WTC11 (cell line): ENCODE measurements at regions not wholly inside any gene's neighbourhood (a gene's known extent, or its start where the extent isn't known, plus 50 kb on each side); places are given as distances from the start of the nearest gene placed in this dataset.

Experiments
- ATAC-seq: fragments of 200-7000 bp; cut with Tn5 transposase; 2 replicates; pipeline ENCODE4 v1.10.0; 2021; ENCODE audit warnings: mild to moderate bottlenecking, moderate library complexity
- CTCF ChIA-PET: fragments of 300-600 bp; sonication (Branson Sonifier 250); formaldehyde crosslinking; loops from one replicate; lab custom pipeline; 2021; ENCODE audit warnings: antibody characterized with exemption; lab: Charles Lee
- POLR2A ChIA-PET: fragments of 350-600 bp; sonication (Branson Sonifier 250); formaldehyde crosslinking; loops from one replicate; lab custom pipeline; 2021; ENCODE audit warnings: antibody characterized with exemption; lab: Charles Lee
- DNase-seq: peaks from one replicate; pipeline ENCODE4 v3.0.0; 2021; ENCODE audit warnings: low spot score
- H3K27ac Mint-ChIP-seq: 2 replicates; pipeline ENCODE4 v1.8.0; 2021; ENCODE audit warnings: mixed read lengths
- H3K27me3 Mint-ChIP-seq: 2 replicates; pipeline ENCODE4 v1.8.0; 2021; ENCODE audit warnings: low read depth, mild to moderate bottlenecking, moderate library complexity, mixed read lengths
- H3K36me3 Mint-ChIP-seq: 2 replicates; pipeline ENCODE4 v1.8.0; 2021; ENCODE audit warnings: mixed read lengths
- H3K4me1 Mint-ChIP-seq: 2 replicates; pipeline ENCODE4 v1.8.0; 2022; ENCODE audit warnings: mixed read lengths
- H3K4me3 Mint-ChIP-seq: 2 replicates; pipeline ENCODE4 v1.8.0; 2021; ENCODE audit warnings: mild to moderate bottlenecking, moderate library complexity, mixed read lengths
- H3K9me3 Mint-ChIP-seq: 2 replicates; pipeline ENCODE4 v1.8.0; 2021; ENCODE audit warnings: mixed read lengths
- GABPB1 ChIP-seq: sonication (generic); formaldehyde crosslinking; IDR thresholded peaks from 2 replicates; pipeline ENCODE4 v1.8.1; 2023; ENCODE audit warnings: mild to moderate bottlenecking, missing genetic modification reagents
- NFATC4 ChIP-seq: fragments of 250-450 bp; sonication (Bioruptor Pico); IDR thresholded peaks from 2 replicates; pipeline ENCODE4 v1.9.0; 2021; ENCODE audit warnings: mild to moderate bottlenecking
- NFE2L1 ChIP-seq: sonication (generic); formaldehyde crosslinking; IDR thresholded peaks from 2 replicates; pipeline ENCODE4 v1.8.1; 2023; ENCODE audit warnings: missing genetic modification reagents
- TP53 ChIP-seq: sonication (generic); formaldehyde crosslinking; IDR thresholded peaks from 2 replicates; pipeline ENCODE4 v1.8.1; 2023; ENCODE audit warnings: mild to moderate bottlenecking, missing genetic modification reagents
- ZNF138 ChIP-seq: sonication (generic); formaldehyde crosslinking; conservative IDR thresholded peaks from 2 replicates; pipeline ENCODE4 v1.8.1; 2022; ENCODE audit warnings: mild to moderate bottlenecking, moderate library complexity, missing genetic modification reagents
- ZNF263 ChIP-seq: sonication (generic); formaldehyde crosslinking; IDR thresholded peaks from 2 replicates; pipeline ENCODE4 v1.8.1; 2022; ENCODE audit warnings: low read depth, mild to moderate bottlenecking, moderate library complexity, missing genetic modification reagents
- TF ChIP-seq, protein P1 (sequence below): sonication (generic); formaldehyde crosslinking; IDR thresholded peaks from 2 replicates; pipeline ENCODE4 v1.8.0; 2023; ENCODE audit warnings: missing genetic modification reagents, mild to moderate bottlenecking, borderline replicate concordance
- TF ChIP-seq, protein P2 (sequence below): fragments of 250-450 bp; sonication (Bioruptor Pico); conservative IDR thresholded peaks from 2 replicates; pipeline ENCODE4 v1.9.0; 2021; ENCODE audit warnings: mild to moderate bottlenecking

DNA sequence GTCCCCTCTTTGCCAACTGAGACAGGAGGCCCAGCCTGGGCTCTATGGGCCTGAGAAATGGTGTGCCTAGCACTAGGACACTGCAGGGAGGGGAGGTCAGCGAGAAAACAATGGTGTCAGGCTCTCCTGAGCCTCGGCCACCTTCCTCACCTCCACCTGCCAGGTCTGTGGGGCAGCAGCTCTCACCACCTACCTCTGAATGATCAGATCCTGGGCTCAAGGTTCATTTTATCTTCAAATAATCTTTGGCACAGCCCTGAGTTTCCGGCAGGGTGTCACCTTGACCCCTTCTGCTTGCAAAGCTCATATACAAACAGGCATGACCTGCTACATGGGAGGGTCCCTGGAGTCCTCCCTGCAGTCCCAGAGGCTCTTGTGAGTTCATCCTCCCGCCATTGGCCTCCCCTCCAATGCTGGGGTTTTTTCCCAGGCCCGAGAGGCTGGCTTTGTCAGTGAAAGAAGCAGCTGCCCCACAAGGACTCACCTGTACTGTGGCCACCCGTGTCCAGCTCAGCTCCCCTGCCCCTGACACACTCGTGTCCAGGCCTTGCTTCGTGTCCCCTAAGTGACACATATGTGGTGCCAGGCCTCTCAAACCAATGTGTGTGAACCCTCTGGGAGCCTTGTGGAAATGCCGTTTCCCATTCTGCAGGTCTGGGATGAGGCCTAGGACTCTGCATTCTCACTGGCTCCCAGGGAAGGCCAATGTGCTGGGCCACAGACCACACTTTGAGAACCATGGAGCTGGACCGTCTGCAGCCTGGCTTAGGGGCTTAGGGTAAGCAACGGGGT is 176.8 kb upstream of the CIBAR2 start (continued):
- no peak for TF ChIP-seq TP53 (CRISPR knock-in tag)
- TF ChIP-seq ZNF138 = no peak

DNA sequence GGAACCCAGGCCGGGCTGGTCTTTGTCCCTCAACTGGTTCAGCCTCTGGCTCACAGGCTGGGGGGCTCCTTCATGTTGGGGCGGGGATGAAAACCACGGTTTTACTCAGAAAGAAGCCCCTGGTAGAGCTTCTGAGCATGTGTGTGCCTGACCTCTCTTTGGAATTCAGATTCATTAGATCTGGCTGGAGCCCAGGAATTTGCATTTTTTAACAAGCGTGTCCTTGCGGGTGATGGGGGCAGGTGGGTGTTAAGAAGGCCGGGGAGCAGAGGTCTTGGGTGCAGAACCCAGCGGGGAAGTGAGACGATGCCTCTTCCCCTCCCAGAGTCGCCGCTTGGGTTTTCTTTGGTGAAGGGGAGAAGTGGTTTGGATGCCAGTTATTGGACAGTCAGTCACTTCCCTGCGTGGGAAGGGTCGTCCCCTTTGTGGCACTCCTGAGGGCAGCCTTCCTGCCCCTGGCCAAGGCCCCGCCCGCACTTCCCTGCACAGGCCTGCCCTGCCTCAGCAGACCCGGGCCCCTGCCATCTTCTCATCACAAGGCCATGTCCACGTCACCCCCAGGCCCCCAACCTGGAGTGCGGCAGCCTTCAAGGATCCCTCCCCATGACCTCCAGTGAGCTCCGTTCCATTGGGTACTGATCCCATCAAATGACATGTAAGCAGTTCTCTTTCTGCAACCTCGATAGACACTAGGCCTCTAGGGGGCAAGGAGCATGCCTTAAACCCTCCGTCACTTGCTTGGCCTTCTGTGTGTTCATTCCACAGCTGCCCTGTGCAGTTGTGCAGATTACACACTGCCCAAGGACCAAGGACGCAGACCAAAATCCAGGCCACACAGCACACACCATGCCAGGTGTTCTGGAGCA is 177.7 kb upstream of the CIBAR2 start:
- DNase-seq (no peak), ATAC-seq (no peak)
- no peak overlapping the region for H3K4me3 Mint-ChIP-seq
- no peak for TF ChIP-seq NFE2L1 (CRISPR knock-in tag)
- TF ChIP-seq, protein P1, sequence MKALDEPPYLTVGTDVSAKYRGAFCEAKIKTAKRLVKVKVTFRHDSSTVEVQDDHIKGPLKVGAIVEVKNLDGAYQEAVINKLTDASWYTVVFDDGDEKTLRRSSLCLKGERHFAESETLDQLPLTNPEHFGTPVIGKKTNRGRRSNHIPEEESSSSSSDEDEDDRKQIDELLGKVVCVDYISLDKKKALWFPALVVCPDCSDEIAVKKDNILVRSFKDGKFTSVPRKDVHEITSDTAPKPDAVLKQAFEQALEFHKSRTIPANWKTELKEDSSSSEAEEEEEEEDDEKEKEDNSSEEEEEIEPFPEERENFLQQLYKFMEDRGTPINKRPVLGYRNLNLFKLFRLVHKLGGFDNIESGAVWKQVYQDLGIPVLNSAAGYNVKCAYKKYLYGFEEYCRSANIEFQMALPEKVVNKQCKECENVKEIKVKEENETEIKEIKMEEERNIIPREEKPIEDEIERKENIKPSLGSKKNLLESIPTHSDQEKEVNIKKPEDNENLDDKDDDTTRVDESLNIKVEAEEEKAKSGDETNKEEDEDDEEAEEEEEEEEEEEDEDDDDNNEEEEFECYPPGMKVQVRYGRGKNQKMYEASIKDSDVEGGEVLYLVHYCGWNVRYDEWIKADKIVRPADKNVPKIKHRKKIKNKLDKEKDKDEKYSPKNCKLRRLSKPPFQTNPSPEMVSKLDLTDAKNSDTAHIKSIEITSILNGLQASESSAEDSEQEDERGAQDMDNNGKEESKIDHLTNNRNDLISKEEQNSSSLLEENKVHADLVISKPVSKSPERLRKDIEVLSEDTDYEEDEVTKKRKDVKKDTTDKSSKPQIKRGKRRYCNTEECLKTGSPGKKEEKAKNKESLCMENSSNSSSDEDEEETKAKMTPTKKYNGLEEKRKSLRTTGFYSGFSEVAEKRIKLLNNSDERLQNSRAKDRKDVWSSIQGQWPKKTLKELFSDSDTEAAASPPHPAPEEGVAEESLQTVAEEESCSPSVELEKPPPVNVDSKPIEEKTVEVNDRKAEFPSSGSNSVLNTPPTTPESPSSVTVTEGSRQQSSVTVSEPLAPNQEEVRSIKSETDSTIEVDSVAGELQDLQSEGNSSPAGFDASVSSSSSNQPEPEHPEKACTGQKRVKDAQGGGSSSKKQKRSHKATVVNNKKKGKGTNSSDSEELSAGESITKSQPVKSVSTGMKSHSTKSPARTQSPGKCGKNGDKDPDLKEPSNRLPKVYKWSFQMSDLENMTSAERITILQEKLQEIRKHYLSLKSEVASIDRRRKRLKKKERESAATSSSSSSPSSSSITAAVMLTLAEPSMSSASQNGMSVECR (CRISPR knock-in tag) = no peak
- H3K27me3 Mint-ChIP-seq = no peaks in the 10 kb centered on the region
- no peaks in the 10 kb centered on the region for H3K36me3 Mint-ChIP-seq
- no peak overlapping the region; the same call in 1 of the 2 replicates for H3K27ac Mint-ChIP-seq
- ChIA-PET CTCF (interaction anchor here (0.7 to 3.5 kb wide), 7 partner anchors 11 to 175 kb away, joined by 3 to 16 read pairs (median 4); no protein-coding TSS in a partner anchor), POLR2A (no interaction called here)
- H3K4me1 Mint-ChIP-seq = no peaks in the 10 kb centered on the region
- no peaks in the 10 kb centered on the region for H3K9me3 Mint-ChIP-seq

DNA sequence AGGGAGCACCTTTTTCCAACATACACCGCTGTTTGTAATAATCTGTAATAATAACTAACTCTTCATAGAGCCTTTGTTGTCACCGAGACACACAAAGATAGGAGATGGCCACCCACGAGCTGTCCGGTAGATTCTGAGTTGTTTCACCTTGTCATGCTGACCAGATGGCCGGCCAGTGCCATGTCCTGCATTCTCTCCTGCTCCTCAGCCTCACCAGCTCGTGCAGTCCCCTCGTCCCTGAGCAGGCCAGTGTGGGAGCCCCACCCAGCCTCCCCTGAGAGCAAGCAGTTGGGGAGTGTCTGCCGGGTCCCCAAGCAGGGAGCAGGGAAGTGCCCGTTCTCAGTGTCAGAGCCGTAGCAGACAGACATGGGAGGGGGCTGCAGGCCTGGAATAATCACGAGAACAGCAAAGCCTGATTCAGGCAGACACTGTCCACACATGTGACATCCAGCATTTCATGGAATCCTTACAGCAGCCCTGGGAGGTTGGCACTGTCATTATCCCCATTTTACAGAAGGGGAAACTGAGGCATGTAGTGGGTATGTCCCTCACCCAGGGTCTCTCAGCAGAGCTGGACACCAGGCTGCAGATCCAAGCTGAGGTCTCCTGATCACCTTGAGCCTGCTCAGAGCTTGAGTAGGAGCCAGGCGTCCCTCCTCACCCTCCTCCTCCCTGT is 178.5 kb upstream of the CIBAR2 start:
- Mint-ChIP-seq H3K9me3 (no peaks in the 10 kb centered on the region), H3K4me1 (no peaks in the 10 kb centered on the region), H3K4me3 (no peak overlapping the region), H3K27ac (no peak overlapping the region)
- DNase-seq (no peak), ATAC-seq (no peak)
- POLR2A ChIA-PET = no interaction called here
- CTCF ChIA-PET = interaction anchor here (1.0 to 3.5 kb wide), 6 partner anchors 11 to 176 kb away, joined by 3 to 16 read pairs (median 4); no protein-coding TSS in a partner anchor
- TF ChIP-seq GABPB1 = no peak
- no peak for TF ChIP-seq ZNF263 (CRISPR knock-in tag)
- no peak for TF ChIP-seq NFATC4 (CRISPR knock-in tag)
- TF ChIP-seq, protein P2, sequence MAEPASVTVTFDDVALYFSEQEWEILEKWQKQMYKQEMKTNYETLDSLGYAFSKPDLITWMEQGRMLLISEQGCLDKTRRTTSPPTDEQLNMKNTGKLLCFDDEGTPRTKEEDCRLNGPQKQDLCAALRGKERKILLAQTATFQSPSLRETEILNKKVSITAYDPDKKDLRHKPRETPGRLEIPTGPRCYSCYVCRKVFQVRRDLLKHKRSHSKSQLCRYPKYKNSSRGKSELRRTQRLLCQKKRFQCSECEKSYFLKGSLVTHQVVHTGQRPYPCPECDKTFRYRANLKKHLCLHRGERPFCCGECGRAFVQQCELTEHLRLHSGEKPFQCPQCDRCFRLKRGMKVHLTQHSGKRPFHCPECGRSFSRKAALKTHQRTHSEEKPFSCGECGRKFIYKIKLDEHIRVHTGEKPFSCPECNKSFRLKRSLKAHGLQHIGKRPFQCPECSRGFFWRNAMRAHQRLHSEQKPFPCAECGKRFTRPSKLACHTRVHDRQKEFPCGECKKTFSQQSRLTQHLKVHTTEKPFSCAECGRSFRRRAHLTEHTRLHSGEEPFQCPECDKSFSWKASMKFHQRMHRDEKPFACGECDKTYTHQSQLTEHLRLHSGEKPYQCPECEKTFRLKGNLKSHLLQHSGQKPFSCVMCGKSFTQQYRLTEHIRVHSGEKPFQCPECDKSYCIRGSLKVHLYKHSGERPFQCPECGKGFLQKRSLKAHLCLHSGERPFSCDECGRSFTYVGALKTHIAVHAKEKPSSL (CRISPR knock-in tag) = no peak
- TF ChIP-seq, all 79 proteins: peak for 0
- Mint-ChIP-seq H3K27me3 (no peaks in the 10 kb centered on the region), H3K36me3 (no peaks in the 10 kb centered on the region)
